ENCODE measurements at regions not wholly inside any gene's neighbourhood (a gene's known extent, or its start where the extent isn't known, plus 50 kb on each side); places are given as distances from the start of the nearest gene placed in this dataset.

GRCh38 chr2:118421648-118422047 is 333.4 kb downstream of the INSIG2 start (continued):
- TF ChIP-seq RBFOX2 (IDR thresholded peaks at IDR 0.05; ENCODE audit: low read depth, low read length): no peak
- TF ChIP-seq IFI16 (CRISPR knock-in tag; IDR thresholded peaks at IDR 0.05): no peak
- TF ChIP-seq SRSF7 (optimal IDR thresholded peaks at IDR 0.05; ENCODE audit: low read depth, low read length): no peak
- TF ChIP-seq JUND (IDR thresholded peaks at IDR 0.05; ENCODE audit: borderline replicate concordance, low read depth, low read length): no peak
- TF ChIP-seq JUND (tag; IDR thresholded peaks at IDR 0.05; ENCODE audit: borderline replicate concordance, low read depth, low read length): no peak
- no peak for TF ChIP-seq HEY1 (CRISPR knock-in tag; IDR thresholded peaks at IDR 0.05; ENCODE audit: borderline replicate concordance)
- TF ChIP-seq ZNF695 (CRISPR knock-in tag; IDR thresholded peaks at IDR 0.05): no peak
- TF ChIP-seq, protein P1, sequence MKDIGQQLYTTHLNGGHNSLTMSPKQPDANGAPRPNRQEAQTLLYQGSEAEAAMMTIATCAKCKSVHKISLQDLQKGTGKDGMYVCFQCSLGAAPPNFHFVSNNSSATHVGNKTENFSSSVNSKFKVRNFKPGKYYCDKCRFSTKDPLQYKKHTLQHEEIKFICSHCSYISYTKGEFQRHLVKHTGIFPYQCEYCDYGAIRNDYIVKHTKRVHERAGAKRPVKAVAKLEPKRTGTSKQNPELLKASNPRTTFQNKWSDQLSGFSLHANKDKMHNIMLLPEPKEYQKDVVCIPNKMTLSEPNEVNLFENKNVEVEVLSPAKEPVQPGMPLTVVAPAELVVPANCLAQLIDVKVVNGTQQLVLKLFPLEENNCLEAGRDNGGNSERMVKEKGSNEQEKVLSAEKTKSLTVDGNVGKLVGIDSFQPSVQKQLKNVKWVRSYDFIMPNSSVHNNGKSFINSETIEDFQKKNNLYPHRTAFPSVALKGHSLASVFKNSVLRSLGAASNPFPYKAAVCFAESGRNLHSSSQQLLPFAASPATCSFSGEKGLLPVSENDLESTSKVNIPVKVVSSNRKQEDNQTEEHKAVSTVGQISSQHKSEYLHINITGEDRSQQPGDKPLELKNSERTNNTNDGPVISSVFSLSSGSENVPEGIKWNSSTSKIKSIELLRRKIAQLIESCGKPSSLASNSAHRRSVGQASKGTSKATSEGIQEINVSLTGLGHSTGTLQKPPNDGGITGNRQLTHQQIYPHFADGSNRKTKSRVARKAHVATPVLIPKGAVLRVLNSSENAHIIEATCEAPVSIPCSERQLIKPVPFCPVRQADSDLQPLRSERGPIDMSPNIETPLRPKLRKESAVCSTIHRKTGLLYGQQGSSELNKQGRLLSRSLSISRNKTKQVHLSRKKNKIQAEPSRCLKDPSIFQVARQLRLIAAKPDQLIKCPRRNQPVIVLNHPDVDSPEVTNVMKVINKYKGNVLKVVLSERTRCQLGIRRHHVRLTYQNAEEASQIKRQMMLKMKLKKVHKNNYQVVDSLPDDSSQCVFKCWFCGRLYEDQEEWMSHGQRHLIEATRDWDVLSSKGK (CRISPR knock-in tag; IDR thresholded peaks at IDR 0.05): no peak

Data from K562 (cell line).